GM12864 (cell line): ENCODE measurements at regions not wholly inside any gene's neighbourhood (a gene's known extent, or its start where the extent isn't known, plus 50 kb on each side); places are given as distances from the start of the nearest gene placed in this dataset.

Source experiments
- DNase-seq: peaks from one replicate; pipeline ENCODE4 v3.0.0-alpha.2; 2011; ENCODE audit warnings: low read depth
- H3K4me3 ChIP-seq: 2 replicates; pipeline ENCODE4 v1.5.1; 2011; ENCODE audit warnings: mild to moderate bottlenecking, low read depth, low read length, control low read depth
- CTCF ChIP-seq: IDR thresholded peaks from 2 replicates; pipeline ENCODE4 v1.5.1; 2011; ENCODE audit warnings: low read depth, mild to moderate bottlenecking, moderate library complexity, low read length, control low read depth, inconsistent platforms; ENCODE audit errors: missing control alignments

GRCh38 chr4:128639541-128640270, 169.8 kb upstream of the JADE1 start:
- no peak overlapping the region for H3K4me3 ChIP-seq
- DNase-seq: no peak
- no peak for TF ChIP-seq CTCF

GRCh38 chr4:128636906-128637305, 172.6 kb upstream of the JADE1 start:
- TF ChIP-seq CTCF: no peak
- no peak for DNase-seq
- no peak overlapping the region for H3K4me3 ChIP-seq

- no peak for TF ChIP-seq CTCF
- no peak overlapping the region for H3K4me3 ChIP-seq
- no peak for DNase-seq
Measured at GRCh38 chr4:128635955-128636560, 173.4 kb upstream of the JADE1 start.

- no peak for TF ChIP-seq CTCF
- H3K4me3 ChIP-seq: no peak overlapping the region
- DNase-seq: no peak
Measured at GRCh38 chr4:128635141-128635954, 174.2 kb upstream of the JADE1 start.

GRCh38 chr4:128633067-128633466, 176.4 kb upstream of the JADE1 start:
- DNase-seq: no peak
- TF ChIP-seq CTCF: no peak
- no peak overlapping the region for H3K4me3 ChIP-seq

GRCh38 chr4:128630871-128631270, 178.6 kb upstream of the JADE1 start:
- TF ChIP-seq CTCF: no peak
- H3K4me3 ChIP-seq: no peak overlapping the region
- DNase-seq: no peak
